H1 (cell line): ENCODE measurements at regions not wholly inside any gene's neighbourhood (a gene's known extent, or its start where the extent isn't known, plus 50 kb on each side); places are given as distances from the start of the nearest gene placed in this dataset.

Experiments
- ASH2L ChIP-seq: fragments of 200-600, 300-600 bp; sonication (generic); IDR thresholded peaks from one replicate; pipeline ENCODE4 v1.7.1; 2017; ENCODE audit warnings: low read length
- BCL11A ChIP-seq, 2 experiments: IDR thresholded peaks; one replicate each; pipeline ENCODE4 v1.6.1; 2011; ENCODE audit warnings: low read depth in 2 of 2, low read length in 2 of 2, mild to moderate bottlenecking in 2 of 2
- CEBPB ChIP-seq: IDR thresholded peaks from 2 replicates; pipeline ENCODE4 v1.6.1; 2012; ENCODE audit warnings: low read depth, low read length
- CHD1 ChIP-seq: IDR thresholded peaks from 2 replicates; pipeline ENCODE4 v1.6.1; 2012; ENCODE audit warnings: low read depth, low read length, improper control_type of control experiment
- HDAC6 ChIP-seq: IDR thresholded peaks from one replicate; pipeline ENCODE4 v1.7.1; 2012; ENCODE audit warnings: low read depth, mild to moderate bottlenecking, inconsistent platforms, low read length, moderate library complexity
- KDM1A ChIP-seq: fragments of 200-600, 300-600 bp; sonication (generic); IDR thresholded peaks from 2 replicates; pipeline ENCODE4 v1.7.1; 2016; ENCODE audit warnings: mild to moderate bottlenecking, low read length, borderline replicate concordance
- KDM4A ChIP-seq: IDR thresholded peaks from one replicate; pipeline ENCODE4 v1.7.1; 2012; ENCODE audit warnings: low read depth, mild to moderate bottlenecking, moderate library complexity, low read length, inconsistent platforms; ENCODE audit not compliant: severe bottlenecking
- KDM5A ChIP-seq: fragments of 200-600 bp; IDR thresholded peaks from 2 replicates; pipeline ENCODE4 v1.7.1; 2012; ENCODE audit warnings: mild to moderate bottlenecking, low read length, inconsistent platforms, mixed read lengths
- NANOG ChIP-seq: IDR thresholded peaks from 2 replicates; pipeline ENCODE4 v1.6.1; 2011; ENCODE audit warnings: low read length, low read depth, mild to moderate bottlenecking, inconsistent platforms; ENCODE audit not compliant: insufficient read depth, poor library complexity, severe bottlenecking
- PHF8 ChIP-seq: fragments of 200-600 bp; sonication (generic); conservative IDR thresholded peaks from 2 replicates; pipeline ENCODE4 v1.7.1; 2012; ENCODE audit warnings: low read depth, mild to moderate bottlenecking, inconsistent platforms, low read length, moderate library complexity
- POLR2A ChIP-seq, 2 experiments: IDR thresholded peaks; 1 replicate in 1 of 2; 2 replicates in 1 of 2; pipeline ENCODE4 v1.6.1; 2011; ENCODE audit warnings: low read depth in 2 of 2, low read length in 2 of 2, mild to moderate bottlenecking in 2 of 2; ENCODE audit errors: control extremely low read depth in 1 of 2
- RAD21 ChIP-seq, 2 experiments: IDR thresholded peaks in 1 of 2; conservative IDR thresholded peaks in 1 of 2; 2 replicates each; pipeline ENCODE4 v1.6.1; 2011; ENCODE audit warnings: low read depth in 2 of 2, low read length in 2 of 2, improper control_type of control experiment in 1 of 2, inconsistent platforms in 1 of 2, mild to moderate bottlenecking in 1 of 2, moderate library complexity in 1 of 2
- RNF2 ChIP-seq: fragments of 200-900, 300-1000 bp; sonication (generic); IDR thresholded peaks from 2 replicates; pipeline ENCODE4 v1.7.1; 2016; ENCODE audit warnings: borderline replicate concordance, low read depth, mild to moderate bottlenecking, antibody characterized with exemption, low read length; ENCODE audit not compliant: poor library complexity, severe bottlenecking; ENCODE audit errors: missing control alignments
- SIN3A ChIP-seq, 2 experiments: IDR thresholded peaks in 1 of 2; conservative IDR thresholded peaks in 1 of 2; 2 replicates each; pipeline ENCODE4 v1.6.1; 2011 to 2012; ENCODE audit warnings: low read length in 2 of 2, improper control_type of control experiment in 1 of 2, low read depth in 1 of 2, mild to moderate bottlenecking in 1 of 2
- SIRT6 ChIP-seq: IDR thresholded peaks from one replicate; pipeline ENCODE4 v1.7.1; 2012; ENCODE audit warnings: low read length, inconsistent platforms
- SP4 ChIP-seq: IDR thresholded peaks from 2 replicates; pipeline ENCODE4 v1.6.1; 2012; ENCODE audit warnings: low read length, inconsistent platforms
- YY1 ChIP-seq: IDR thresholded peaks from 2 replicates; pipeline ENCODE4 v1.6.1; 2011; ENCODE audit warnings: low read depth, mild to moderate bottlenecking, low read length
- TF ChIP-seq, protein P1 (sequence below), 3 experiments: IDR thresholded peaks; 1 replicate in 2 of 3; 2 replicates in 1 of 3; pipeline versions ENCODE4 v1.5.1 to v1.6.1; 2011; ENCODE audit warnings: low read length in 3 of 3, mild to moderate bottlenecking in 3 of 3, inconsistent platforms in 2 of 3, low read depth in 1 of 3, moderate library complexity in 1 of 3; ENCODE audit not compliant: insufficient read depth in 1 of 3; ENCODE audit errors: control extremely low read depth in 1 of 3

DNA sequence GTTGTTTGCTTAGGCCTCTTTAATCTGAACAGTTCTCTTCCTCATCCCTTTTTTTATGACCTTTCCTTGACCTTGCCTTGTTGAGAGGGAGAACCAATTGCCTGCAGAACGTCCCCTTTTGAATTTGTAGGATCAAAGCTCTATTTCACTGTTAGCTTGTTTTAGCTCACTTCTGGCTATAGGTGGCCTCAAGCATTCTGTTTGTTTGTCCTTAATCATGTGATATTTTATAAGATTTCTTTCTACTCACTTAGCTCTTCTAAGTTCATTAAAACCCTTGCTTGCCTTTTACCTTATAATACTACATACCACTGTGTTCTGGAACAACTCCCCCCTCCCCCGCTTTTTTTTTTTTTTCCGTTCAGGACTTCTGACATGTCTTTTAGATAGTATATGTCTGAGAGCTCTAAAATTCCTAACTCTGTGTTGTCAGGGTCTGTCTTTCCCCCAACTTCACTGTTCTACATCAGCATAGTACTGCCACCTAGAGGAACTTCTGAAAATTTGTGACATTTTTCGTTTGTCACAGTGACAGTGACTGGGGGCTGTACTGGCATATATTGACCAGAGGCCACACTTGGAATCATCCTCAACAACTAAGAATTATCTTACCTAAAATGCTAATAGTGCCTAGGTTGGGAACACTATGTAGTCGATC is 128.5 kb downstream of the LARP7 start (continued):
- peak; percentile 79 to 85 for TF ChIP-seq RAD21 (IDR thresholded peaks at IDR 0.05 in 1 of 2, conservative IDR thresholded peaks at IDR 0.05 in 1 of 2; ENCODE audit: low read depth in 2 of 2, low read length in 2 of 2)
- no peak for TF ChIP-seq KDM1A
- no peak for TF ChIP-seq KDM4A
- no peak for TF ChIP-seq CHD1
- no peak for TF ChIP-seq NANOG
- TF ChIP-seq, protein P1, sequence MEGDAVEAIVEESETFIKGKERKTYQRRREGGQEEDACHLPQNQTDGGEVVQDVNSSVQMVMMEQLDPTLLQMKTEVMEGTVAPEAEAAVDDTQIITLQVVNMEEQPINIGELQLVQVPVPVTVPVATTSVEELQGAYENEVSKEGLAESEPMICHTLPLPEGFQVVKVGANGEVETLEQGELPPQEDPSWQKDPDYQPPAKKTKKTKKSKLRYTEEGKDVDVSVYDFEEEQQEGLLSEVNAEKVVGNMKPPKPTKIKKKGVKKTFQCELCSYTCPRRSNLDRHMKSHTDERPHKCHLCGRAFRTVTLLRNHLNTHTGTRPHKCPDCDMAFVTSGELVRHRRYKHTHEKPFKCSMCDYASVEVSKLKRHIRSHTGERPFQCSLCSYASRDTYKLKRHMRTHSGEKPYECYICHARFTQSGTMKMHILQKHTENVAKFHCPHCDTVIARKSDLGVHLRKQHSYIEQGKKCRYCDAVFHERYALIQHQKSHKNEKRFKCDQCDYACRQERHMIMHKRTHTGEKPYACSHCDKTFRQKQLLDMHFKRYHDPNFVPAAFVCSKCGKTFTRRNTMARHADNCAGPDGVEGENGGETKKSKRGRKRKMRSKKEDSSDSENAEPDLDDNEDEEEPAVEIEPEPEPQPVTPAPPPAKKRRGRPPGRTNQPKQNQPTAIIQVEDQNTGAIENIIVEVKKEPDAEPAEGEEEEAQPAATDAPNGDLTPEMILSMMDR (IDR thresholded peaks at IDR 0.05; ENCODE audit: control extremely low read depth in 1 of 3, insufficient read depth in 1 of 3, low read depth in 1 of 3, low read length in 3 of 3): peak in 2 of 3 experiments; percentile 68 to 79; a peak in 3 of 4 replicates
- no peak for TF ChIP-seq POLR2A (IDR thresholded peaks at IDR 0.05; ENCODE audit: control extremely low read depth in 1 of 2, low read depth in 2 of 2, low read length in 2 of 2)
- no peak for TF ChIP-seq SIN3A (conservative IDR thresholded peaks at IDR 0.05 in 1 of 2, IDR thresholded peaks at IDR 0.05 in 1 of 2; ENCODE audit: low read depth in 1 of 2, low read length in 2 of 2)
- peak; percentile 53; the same call in 1 of the 2 replicates for TF ChIP-seq SP4
- no peak for TF ChIP-seq HDAC6
- no peak for TF ChIP-seq KDM5A
- TF ChIP-seq PHF8: no peak
- no peak for TF ChIP-seq ASH2L
- no peak for TF ChIP-seq SIRT6
- no peak for TF ChIP-seq YY1
- TF ChIP-seq RNF2: no peak
- no peak for TF ChIP-seq BCL11A (IDR thresholded peaks at IDR 0.05; ENCODE audit: low read depth in 2 of 2, low read length in 2 of 2)
- TF ChIP-seq CEBPB: no peak
- TF ChIP-seq, all 59 proteins: peak for 9
